ENCODE measurements at regions not wholly inside any gene's neighbourhood (a gene's known extent, or its start where the extent isn't known, plus 50 kb on each side); places are given as distances from the start of the nearest gene placed in this dataset.
"Not testable (repeated sequence)": the region's sequence is repeated elsewhere in the genome, so short reads cannot be mapped to it uniquely, and the experiment has no call there.

DNA sequence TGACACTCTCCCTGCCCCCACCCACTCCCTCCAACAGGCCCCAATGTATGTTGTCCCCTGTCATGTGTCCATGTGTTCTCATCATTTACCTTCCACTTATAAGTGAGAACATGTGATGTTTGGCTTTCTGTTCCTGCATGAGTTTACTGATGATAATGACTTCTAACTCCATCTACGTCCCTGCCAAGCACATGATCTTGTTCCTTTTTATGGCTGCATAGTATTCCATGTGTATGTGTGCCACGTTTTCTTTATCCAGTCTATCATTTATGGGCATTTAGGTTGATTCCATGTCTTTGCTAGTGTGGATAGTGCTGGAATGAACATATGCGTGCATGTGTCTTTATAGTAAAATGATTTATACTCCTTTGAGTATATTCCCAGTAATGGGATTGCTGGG, 100.0 kb upstream of the LHX5 start:
- no peak for DNase-seq

DNA sequence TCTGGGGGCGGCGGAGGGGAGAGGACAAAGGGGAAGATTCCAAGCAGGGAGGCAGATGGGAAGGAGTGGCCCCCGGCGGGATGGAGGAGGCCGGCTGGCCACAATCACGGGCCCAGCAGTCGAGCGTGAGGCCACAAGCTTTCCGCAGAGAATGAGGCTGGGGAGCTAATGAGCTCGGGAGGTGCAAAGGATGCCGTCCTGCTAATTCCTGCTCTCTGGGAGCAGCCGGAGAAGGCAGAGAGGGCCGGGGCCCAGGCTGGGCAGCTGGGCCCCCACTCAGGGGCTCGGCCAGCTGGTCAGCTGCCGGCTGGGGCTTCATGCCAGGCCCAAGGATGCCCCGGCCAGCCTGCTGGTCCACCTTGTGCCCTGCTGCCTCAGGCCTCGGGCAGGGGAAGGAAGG, 98.1 kb upstream of the LHX5 start:
- DNase-seq = no peak

DNA sequence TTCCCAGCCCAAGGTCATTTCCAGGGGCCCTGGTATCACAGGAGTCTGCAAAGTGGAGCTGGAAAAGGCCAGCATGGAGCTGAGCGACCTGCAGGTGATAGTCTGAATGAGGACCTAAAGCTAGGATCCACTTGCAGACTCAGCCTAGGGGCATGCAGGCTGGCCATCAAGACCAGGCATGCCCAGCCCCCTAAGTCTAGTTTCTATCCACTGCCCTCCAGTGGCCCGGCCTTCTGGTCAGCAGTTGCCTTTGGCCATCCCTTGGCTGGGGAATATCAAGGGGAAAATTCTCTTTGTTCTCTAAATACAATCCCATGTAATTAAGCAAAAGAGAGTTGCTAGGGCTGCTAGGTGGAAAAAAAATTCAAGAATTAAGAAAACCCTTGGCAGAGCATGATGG, 96.3 kb upstream of the LHX5 start:
- no peak for DNase-seq

DNA sequence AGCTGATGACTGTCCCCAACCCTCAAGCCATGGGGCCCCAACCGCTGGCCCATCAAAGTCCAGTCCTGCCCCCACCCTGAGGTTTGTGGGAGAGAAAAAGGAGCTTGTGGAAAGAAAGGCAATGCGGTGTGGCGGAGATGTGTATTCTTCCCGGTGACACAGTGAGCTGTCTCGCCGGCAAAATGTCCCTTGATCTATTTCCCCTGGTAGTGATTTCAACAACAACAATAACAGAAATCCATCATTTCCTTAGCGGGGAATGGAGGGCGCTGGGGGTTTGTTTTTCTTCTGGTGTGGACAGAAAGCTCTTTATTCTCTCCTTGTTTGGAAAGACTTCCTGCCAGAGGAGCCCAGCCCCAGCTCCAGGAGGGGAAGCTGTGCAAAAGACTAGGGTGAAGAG, 93.7 kb upstream of the LHX5 start:
- no peak for DNase-seq

DNA sequence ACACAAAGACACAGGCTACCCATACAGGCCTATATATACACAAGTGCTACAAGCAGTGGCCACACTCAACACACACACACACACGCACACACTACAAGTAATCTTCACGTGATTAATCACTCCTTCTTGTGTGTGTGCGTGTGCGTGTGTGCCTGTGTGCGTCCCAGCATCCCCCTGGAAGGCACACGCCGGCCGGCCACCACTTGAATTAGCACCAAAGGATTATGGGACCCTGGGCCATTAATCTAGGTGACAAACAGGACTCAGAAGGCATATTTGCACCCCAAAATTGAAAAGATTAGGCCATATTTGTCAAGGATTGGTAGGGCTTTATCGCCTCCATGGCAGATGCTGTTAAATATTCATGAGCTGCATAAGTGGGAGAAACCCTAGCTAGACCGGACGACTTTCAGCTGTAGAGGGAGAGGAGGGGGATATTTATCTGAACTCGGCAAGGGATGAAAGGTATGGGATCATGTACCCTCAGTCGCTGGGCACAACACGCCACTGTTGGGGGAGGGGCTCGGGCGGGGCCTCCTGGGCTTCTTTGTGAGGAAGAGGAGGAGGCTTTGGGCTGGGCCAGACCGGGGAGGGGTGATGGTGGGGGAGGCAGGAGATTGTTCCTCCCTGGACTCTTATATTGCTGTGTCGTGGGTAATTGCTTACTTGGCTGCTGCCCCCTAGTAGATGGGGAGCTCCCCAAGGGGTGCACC, 89.6 kb upstream of the LHX5 start:
- no peak for DNase-seq

DNA sequence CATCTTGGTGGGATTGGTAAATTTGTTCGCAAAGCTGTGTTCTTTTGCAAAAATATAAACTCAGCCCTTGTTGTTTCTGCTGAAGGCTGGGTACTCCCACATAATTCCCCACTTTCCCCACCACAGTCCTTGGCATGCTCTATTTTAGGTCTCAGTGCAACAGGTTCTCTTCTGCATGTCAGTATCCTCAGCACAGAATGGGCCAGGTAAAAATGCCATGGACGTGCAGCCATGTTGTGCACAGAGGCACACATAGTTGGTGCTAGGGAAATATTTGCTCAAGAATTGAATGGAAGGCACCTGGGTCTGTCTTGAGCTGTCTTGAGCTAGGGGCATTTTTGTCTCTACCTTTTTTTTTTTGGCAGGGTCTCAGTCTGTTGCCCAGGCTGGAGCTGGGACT, 87.8 kb upstream of the LHX5 start:
- DNase-seq = no peak

DNA sequence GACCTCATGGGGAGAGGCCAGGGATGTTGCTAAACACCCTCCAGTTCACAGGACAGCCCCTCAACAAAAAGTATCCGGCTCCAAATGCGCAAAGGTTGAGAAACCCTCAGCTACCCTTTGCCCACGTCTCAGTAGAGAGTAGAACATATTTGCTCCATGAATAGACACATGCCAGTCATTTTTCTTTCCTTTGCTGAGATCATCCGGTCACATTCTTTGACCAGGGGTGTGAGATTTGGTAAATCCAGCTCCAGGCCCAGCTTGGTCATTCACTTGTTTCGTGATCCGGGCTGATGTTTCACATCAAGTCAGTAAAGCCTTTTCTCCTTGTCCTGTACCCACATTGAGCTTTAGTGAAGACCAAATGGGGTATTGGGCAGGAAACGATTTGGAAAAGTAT, 83.6 kb upstream of the LHX5 start:
- DNase-seq = no peak

DNA sequence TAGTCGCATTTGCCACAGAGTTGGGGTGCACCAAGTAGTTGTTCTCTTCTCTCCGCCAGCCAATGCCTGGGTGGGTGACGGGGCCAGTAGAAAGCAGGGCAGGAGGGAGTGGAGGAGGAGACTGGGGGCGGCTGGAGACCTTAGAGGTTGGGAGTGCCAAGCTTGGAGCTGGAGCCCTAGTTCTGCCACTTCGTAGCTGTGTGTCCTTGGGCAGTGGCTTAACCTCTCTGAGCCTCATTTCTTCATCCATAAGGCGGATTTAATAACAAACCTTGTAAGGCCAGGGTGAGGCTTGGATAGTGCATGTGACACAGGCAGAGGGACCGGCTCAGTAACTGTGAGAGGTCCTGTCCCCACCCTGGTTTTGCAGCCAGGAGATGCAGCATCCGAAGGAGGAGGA, 81.1 kb upstream of the LHX5 start:
- DNase-seq = no peak

DNA sequence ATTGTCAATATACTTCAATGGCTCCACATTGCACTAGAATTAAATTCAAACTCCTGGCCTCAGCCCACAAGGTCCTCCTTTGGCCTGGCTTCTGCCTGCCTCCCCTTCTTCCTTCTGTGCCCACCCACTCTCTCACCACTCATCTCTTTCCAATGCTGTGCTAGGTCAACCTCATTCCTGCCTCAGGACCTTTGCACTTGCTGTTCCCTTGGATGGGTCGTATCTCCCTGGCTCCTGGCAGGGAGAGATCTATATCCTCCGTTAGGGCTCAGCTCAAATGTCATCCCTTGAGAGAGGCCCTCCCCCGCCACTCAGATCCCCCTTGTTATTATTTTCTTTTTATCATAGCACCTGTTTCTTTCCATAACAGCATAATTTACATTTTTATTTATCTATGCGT, 79.9 kb upstream of the LHX5 start:
- DNase-seq = no peak

DNA sequence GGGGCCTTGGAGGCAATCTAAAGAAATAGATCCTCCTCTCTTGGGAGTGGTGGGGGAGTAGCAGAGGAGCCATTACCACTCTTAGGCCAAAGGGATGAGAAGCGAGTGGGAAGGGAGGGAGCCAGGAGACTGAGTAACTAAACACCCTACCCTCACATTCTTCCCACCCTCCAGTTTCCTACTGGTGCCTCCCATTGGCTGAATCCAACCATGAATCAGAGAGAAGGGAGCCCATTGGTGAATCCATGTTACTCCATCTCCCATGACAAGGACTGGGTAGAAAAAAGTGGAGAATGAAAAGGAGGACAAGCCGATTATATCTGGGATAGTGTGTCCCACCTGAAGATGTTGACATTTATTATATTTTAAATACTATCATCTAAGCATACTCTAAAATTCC, 76.8 kb upstream of the LHX5 start:
- no peak for DNase-seq

DNA sequence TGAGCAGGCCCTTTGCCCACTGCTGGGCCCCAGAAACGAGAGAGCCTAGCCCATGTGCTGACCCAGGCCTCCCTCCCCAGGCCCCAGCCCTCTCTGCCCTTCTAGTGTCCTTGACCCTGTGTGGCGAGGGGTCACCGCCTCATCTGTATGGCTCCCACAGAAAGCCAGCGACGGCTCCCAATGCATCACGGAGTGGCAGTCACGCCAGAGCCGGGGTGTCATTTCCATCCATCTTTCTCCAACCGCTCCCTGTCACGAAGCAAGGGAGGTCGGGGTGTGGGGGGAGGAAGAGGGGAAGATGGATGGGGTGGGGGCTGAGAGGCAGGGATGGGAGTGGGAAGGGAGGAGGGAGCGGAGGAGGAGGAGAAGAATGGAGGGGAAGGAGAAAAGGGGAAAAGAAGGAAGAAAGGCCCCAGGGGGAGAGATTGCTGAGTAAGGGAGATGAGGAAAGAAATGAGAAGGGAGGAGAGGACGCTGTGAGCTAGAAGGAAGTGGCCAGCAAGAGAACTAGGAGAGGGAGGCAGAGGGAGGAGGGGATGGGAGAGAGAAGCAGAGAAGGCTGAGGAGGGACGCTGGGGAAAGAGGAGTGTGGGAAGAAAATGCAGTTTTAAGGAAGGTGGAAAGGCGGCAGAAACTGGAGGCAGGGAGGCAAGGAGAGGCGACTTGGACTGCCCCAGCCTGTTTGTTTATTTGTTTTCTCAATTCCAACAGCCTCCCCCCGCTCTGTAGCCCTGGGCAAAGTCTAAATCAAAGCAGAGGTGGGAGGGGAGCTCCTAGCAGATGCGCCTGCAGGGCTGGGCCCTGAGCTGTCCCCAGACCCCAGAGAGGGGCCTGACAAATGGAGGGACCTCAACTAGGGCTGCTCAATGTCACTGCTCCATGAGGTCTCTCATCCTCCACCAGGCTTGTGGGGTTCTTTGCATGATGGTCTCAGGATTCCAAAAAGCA, 75.5 kb upstream of the LHX5 start:
- DNase-seq = no peak

DNA sequence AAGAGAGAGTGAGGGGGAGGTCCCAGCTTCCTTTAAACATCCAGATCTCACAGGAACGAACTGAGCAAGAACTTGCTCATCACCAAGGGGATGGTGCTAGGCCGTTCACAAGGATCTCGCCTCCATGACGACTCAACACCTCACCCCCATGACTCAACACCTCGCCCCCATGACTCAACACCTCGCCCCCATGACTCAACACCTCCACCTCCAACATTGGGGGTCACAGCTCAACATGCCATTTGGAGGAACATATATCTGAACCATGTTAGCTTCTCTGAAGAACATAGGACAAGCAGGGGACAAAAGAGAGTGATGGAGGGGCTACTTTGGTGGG, 66.0 kb upstream of the LHX5 start:
- DNase-seq = no peak

DNA sequence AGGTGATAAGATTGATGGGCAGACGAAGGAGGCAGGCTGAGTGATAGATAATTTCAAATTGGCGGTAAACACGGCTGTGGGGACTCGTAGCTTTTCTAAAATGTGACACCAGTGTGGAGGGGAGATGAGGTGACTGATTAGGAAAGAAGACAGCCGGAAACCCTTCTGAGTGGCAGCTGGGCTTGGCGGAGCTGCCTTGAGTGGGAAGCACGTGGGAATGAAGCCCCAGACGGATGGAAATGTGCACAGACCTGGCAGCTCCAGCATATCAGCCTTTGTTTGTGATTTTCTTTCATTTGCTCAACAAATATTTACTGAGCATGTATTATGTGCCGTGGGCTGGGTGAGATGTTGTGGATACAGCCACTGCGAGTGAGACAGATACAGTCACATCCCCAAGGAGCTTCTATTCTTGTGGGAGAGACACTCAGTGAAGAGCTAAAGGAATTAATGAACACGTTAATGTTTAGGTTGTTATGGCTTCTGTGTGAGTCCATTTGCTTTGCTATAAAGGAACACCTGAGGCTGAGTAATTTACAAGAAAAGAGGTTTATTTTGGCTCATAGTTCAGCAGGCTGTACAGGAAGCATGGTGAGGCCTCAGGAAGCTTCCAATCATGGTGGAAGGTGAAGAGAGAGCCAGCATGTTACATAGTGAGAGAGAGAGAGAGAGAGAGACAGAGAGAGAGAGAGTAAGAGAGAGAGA, 65.5 kb upstream of the LHX5 start:
- no peak for DNase-seq

DNA sequence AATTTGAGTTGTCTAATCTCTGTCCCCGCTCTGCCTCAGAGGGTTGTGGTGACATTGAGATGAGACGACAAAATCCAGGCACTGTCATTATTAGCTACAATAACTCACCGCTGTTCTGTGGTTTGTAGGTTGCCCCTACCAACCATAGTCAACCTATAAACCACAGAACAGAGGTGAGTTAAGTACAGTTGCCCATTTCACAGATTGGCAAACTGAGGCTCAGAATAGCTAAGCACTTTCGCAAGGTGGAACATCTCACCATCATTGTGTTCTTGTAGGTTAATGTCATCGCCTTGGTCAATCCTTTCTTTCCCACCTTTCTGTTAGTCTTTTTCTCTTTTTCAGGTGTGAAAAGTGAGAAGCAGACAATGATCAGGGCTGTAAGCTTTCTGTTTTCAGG, 63.4 kb upstream of the LHX5 start:
- DNase-seq = no peak

DNA sequence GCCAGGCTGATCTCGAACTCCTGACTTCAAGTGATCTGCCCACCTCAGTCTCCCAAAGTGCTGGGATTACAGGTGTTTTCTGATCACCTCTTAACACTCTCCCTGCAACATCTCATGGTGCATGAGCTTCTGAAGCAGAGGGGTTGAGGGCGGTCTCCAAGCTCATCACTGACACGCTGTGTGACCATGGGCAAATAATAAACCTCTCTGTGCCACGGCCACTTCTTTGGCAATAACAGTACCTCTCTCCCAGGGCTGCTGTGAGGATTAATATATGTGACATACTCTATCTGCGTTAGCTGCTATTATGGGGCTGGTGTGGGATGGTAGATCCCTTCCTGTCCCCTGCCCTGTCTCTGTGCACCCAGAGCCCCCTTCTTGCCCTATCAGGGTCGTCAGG, 62.9 kb upstream of the LHX5 start:
- DNase-seq = no peak

DNA sequence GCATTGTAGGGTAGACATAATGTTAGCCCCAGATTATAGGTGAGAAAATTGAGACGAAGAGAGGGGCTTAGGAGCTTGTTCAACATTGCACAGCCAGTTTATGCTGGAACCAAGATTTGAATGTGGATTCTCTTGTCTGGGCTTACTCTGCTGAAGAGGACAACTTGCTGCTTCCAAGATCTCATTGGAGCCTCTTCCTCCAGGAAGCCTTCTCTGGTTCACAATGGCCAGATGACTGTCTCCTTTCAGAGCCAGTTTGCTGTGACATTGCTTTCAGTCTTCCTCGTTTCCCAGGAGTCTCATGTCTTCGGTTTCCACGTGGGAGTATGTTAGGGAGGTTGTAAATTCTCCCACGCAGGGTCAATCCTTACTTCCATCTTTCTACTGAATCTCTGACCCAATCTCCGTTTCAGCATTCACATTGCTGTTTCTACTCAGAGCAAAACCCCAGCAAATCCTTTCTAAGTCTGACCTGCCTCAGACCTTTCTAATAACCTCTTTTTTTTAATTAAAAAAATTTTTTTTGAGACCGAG, 62.2 kb upstream of the LHX5 start:
- no peak for DNase-seq

DNA sequence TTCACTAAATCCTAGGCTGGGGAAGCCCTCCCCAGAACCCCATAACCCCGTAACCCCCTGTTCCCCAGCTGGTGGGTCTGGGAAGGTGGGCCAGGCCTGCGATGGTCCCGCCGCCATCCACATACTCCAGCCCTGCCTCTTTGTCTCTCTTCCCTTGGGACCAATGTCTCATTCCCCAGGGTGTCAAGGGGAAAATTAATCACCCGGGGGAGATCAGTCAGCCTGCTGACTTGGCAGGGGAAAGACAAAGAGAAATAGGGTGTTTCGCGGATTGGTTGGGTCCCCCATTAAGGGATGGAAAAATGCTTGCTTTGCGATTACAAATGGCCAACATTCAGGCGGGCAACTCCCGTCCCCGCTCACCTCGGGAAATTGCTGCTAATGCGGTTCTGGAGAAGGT, 60.6 kb upstream of the LHX5 start:
- no peak for DNase-seq

DNA sequence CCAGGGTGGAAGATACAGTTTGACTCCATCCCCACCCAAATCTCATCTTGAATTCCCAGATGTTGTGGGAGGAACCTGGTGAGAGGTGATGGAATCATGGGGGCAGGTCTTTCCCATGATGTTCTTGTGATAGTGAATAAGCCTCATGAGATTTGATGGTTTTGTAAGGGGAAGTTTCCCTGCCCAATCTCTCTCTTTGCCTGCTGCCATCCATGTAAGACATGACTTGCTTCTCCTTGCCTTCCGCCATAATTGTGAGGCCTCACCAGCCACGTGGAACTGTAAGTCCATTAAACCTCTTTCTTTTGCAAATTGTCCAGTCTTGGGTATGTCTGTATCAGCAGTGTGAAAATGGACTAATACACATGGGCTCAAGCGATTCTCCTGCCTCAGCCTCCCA, 59.4 kb upstream of the LHX5 start:
- DNase-seq = not testable (repeated sequence)

DNA sequence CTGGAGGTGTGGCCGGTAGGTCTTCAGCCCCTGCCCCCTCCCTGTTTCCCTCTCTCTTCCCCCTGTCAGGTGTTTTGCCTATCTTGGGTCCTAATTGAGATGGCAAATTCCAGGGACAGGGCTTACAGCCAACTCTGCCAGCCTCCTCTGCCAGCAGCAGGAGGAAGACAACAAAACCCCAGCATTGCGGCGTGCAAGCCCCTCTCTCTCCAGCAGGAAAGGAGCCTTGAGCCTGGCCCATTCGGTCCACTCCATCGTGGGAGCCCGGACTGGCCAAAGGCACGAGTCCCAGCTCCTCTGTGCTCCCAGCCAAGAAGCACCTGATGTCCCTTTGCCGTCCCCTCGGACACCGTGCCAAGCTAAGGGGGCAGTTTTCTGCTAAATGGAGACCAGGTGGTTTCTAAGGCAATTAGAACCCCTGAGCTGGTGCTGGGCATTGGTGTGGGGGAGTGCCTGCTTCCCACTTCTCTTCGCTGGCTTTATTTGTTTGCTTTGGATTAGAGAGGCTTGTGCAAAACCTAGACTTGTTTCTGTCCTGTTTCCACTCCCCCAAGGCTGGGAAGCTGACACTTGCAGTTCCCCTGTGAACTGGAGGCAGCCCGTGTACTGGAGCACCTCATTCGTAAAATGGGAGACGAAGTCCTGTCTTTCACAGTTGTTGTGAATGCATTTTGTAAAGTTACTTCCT, 57.1 kb upstream of the LHX5 start:
- no peak for DNase-seq

DNA sequence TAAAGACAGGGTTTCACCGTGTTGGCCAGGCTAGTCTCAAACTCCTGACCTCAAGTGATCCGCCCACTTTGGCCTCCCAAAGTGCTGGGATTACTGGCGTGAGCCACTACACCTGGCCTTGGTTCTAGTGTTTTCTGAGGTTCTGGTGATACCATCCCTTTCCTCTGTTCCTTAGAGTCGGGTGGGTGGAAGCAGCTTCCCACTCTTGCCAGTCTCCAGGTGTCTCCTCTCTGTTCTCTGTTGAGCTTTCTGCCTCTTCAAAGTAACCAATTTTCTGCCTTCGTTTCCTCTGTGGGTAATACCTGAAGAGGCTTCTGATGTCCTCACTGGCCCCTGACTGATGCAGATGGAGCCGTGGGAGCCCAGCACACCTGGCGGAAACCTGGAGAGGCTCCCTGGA, 53.4 kb upstream of the LHX5 start:
- no peak for DNase-seq

DNA sequence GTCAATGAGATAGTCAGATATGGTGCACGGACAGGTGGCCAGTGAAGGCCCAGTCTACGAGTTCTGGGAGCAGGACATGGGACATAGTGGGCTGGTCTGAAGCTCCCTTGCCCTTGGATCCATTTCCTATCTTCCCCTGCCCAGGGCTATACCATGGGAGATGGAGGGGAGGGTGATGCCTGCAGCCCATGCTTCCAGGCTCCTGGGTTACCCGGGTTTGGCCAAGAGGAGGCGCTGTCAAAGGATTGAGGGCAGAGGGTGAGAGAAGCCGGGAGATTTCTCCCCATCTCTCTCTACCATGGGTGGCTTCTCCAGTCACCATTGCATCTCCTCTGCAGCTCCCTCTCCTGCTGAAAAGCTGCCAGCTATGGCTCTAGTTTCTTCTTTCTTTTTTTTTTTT, 52.8 kb upstream of the LHX5 start:
- DNase-seq = no peak

DNA sequence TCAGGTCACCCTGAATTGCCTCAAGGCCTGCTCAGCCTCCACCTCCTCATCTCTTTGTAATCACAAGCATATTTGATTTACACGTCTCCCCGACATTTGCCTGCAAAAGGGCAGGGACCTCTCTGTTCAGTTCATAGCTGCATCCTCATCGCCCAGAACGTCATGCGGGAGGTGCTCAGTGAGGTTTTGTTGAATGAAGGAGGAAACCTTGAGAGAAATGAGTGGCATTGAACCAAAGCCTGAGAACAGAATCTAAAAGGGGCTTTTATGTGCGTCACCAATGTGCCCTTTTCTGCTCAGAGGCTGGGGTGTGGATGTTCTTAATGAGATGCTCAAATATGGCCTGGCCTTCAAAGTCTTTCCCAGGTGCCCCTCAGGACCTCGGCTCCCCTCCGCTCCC, 50.0 kb upstream of the LHX5 start:
- DNase-seq = no peak
